ENCODE measurements at regions not wholly inside any gene's neighbourhood (a gene's known extent, or its start where the extent isn't known, plus 50 kb on each side); places are given as distances from the start of the nearest gene placed in this dataset.

- TF ChIP-seq POLR2AphosphoS5 (IDR thresholded peaks at IDR 0.05; ENCODE audit: borderline replicate concordance, low read depth, low read length) (no peak), EZH2 (IDR thresholded peaks at IDR 0.05) (no peak)
These were observed 147.5 kb downstream of the KCNJ12 start for GRCh38 chr17:21523497-21524210.
